ENCODE measurements at regions not wholly inside any gene's neighbourhood (a gene's known extent, or its start where the extent isn't known, plus 50 kb on each side); places are given as distances from the start of the nearest gene placed in this dataset.

- Histone ChIP-seq H3F3A (ENCODE audit: low read depth) (no peaks in the 10 kb centered on the region), H3K4me1 (ENCODE audit: insufficient read depth, low read length, poor library complexity, severe bottlenecking) (no peaks in the 10 kb centered on the region), H2AFZ (ENCODE audit: low read length) (no peak overlapping the region), H3K9ac (ENCODE audit: low read depth, low read length, poor library complexity, severe bottlenecking) (no peak overlapping the region), H4K20me1 (ENCODE audit: insufficient read depth, low read length, poor library complexity, severe bottlenecking) (no peaks in the 10 kb centered on the region), H3K27me3 (ENCODE audit: insufficient read depth, low read length, poor library complexity, severe bottlenecking) (no peaks in the 10 kb centered on the region), H3K36me3 (ENCODE audit: insufficient read depth, low read length) (no peaks in the 10 kb centered on the region), H3K4me3 (ENCODE audit: low read length, poor library complexity, severe bottlenecking) (no peak overlapping the region), H3K9me2 (replicated peaks; ENCODE audit: low read depth, low read length) (no peaks in the 10 kb centered on the region), H3K4me2 (ENCODE audit: low read depth, low read length, poor library complexity, severe bottlenecking) (no peak overlapping the region), H3K79me2 (ENCODE audit: insufficient read depth, low read length) (no peaks in the 10 kb centered on the region), H3K9me3 (ENCODE audit: insufficient read depth, low read depth, low read length) (0 out of 2 replicates have a peak, but pooled peaks cover 5% of the 10 kb centered on the region)
- no peak for TF ChIP-seq EZH2phosphoT487 (IDR thresholded peaks at IDR 0.05; ENCODE audit: borderline replicate concordance)
- TF ChIP-seq, protein P1, sequence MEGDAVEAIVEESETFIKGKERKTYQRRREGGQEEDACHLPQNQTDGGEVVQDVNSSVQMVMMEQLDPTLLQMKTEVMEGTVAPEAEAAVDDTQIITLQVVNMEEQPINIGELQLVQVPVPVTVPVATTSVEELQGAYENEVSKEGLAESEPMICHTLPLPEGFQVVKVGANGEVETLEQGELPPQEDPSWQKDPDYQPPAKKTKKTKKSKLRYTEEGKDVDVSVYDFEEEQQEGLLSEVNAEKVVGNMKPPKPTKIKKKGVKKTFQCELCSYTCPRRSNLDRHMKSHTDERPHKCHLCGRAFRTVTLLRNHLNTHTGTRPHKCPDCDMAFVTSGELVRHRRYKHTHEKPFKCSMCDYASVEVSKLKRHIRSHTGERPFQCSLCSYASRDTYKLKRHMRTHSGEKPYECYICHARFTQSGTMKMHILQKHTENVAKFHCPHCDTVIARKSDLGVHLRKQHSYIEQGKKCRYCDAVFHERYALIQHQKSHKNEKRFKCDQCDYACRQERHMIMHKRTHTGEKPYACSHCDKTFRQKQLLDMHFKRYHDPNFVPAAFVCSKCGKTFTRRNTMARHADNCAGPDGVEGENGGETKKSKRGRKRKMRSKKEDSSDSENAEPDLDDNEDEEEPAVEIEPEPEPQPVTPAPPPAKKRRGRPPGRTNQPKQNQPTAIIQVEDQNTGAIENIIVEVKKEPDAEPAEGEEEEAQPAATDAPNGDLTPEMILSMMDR (conservative IDR thresholded peaks at IDR 0.05; ENCODE audit: low read length), result no peak
These were observed 161.9 kb downstream of the ZBTB18 start for GRCh38 chr1:244212797-244213475.

- H3K79me2 ChIP-seq (ENCODE audit: insufficient read depth, low read length), result no peaks in the 10 kb centered on the region
- no peaks in the 10 kb centered on the region for H3K9me2 ChIP-seq (replicated peaks; ENCODE audit: low read depth, low read length)
- 0 out of 2 replicates have a peak, but pooled peaks cover 5% of the 10 kb centered on the region for H3K9me3 ChIP-seq (ENCODE audit: insufficient read depth, low read depth, low read length)
- H3K27me3 ChIP-seq (ENCODE audit: insufficient read depth, low read length, poor library complexity, severe bottlenecking), result no peaks in the 10 kb centered on the region
- no peaks in the 10 kb centered on the region for H3F3A ChIP-seq (ENCODE audit: low read depth)
- no peak for TF ChIP-seq EZH2phosphoT487 (IDR thresholded peaks at IDR 0.05; ENCODE audit: borderline replicate concordance)
- H3K4me3 ChIP-seq (ENCODE audit: low read length, poor library complexity, severe bottlenecking), result no peak overlapping the region
- H3K4me1 ChIP-seq (ENCODE audit: insufficient read depth, low read length, poor library complexity, severe bottlenecking), result no peaks in the 10 kb centered on the region
- no peak overlapping the region for H2AFZ ChIP-seq (ENCODE audit: low read length)
- H3K4me2 ChIP-seq (ENCODE audit: low read depth, low read length, poor library complexity, severe bottlenecking), result no peak overlapping the region
- no peak overlapping the region for H3K9ac ChIP-seq (ENCODE audit: low read depth, low read length, poor library complexity, severe bottlenecking)
- no peaks in the 10 kb centered on the region for H3K36me3 ChIP-seq (ENCODE audit: insufficient read depth, low read length)
- no peaks in the 10 kb centered on the region for H4K20me1 ChIP-seq (ENCODE audit: insufficient read depth, low read length, poor library complexity, severe bottlenecking)
These were observed 163.2 kb downstream of the ZBTB18 start for GRCh38 chr1:244214009-244214967.

GRCh38 chr1:244216836-244217235 lies 165.8 kb downstream of the ZBTB18 start:
- Histone ChIP-seq H3K27me3 (ENCODE audit: insufficient read depth, low read length, poor library complexity, severe bottlenecking) (no peaks in the 10 kb centered on the region), H3K9ac (ENCODE audit: low read depth, low read length, poor library complexity, severe bottlenecking) (no peak overlapping the region), H2AFZ (ENCODE audit: low read length) (no peak overlapping the region), H3K9me3 (ENCODE audit: insufficient read depth, low read depth, low read length) (0 out of 2 replicates have a peak, but pooled peaks cover 5% of the 10 kb centered on the region), H3K36me3 (ENCODE audit: insufficient read depth, low read length) (no peaks in the 10 kb centered on the region), H3K9me2 (replicated peaks; ENCODE audit: low read depth, low read length) (no peaks in the 10 kb centered on the region), H3F3A (ENCODE audit: low read depth) (no peaks in the 10 kb centered on the region), H3K79me2 (ENCODE audit: insufficient read depth, low read length) (no peaks in the 10 kb centered on the region), H4K20me1 (ENCODE audit: insufficient read depth, low read length, poor library complexity, severe bottlenecking) (no peaks in the 10 kb centered on the region), H3K4me2 (ENCODE audit: low read depth, low read length, poor library complexity, severe bottlenecking) (no peak overlapping the region), H3K4me3 (ENCODE audit: low read length, poor library complexity, severe bottlenecking) (no peak overlapping the region), H3K4me1 (ENCODE audit: insufficient read depth, low read length, poor library complexity, severe bottlenecking) (no peaks in the 10 kb centered on the region)
- TF ChIP-seq, protein P1 (conservative IDR thresholded peaks at IDR 0.05; ENCODE audit: low read length), result no peak
- TF ChIP-seq EZH2phosphoT487 (IDR thresholded peaks at IDR 0.05; ENCODE audit: borderline replicate concordance), result no peak

Measured in Loucy (cell line).